HepG2 (cell line): ENCODE measurements at regions not wholly inside any gene's neighbourhood (a gene's known extent, or its start where the extent isn't known, plus 50 kb on each side); places are given as distances from the start of the nearest gene placed in this dataset.

Experiments
- ATF7 ChIP-seq, 2 experiments: fragments of 450-650 bp in 1 of 2; sonication (generic) in 1 of 2; formaldehyde crosslinking in 1 of 2; IDR thresholded peaks; 2 replicates each; pipeline versions ENCODE4 v1.4.0 to v1.6.1; 2016 to 2020; ENCODE audit warnings: antibody characterized with exemption in 1 of 2, mild to moderate bottlenecking in 1 of 2, missing genetic modification reagents in 1 of 2
- CBX5 ChIP-seq: sonication (generic); formaldehyde crosslinking; IDR thresholded peaks from 2 replicates; pipeline ENCODE4 v1.4.0; 2020; ENCODE audit warnings: missing genetic modification reagents, borderline replicate concordance
- FOXO4 ChIP-seq: sonication (generic); formaldehyde crosslinking; conservative IDR thresholded peaks from 2 replicates; pipeline ENCODE4 v1.8.1; 2023; ENCODE audit warnings: missing genetic modification reagents
- MED8 ChIP-seq: sonication (generic); formaldehyde crosslinking; IDR thresholded peaks from 2 replicates; pipeline ENCODE4 v1.8.1; 2023; ENCODE audit warnings: mild to moderate bottlenecking, missing genetic modification reagents; ENCODE audit not compliant: insufficient replicate concordance
- MEF2D ChIP-seq: sonication (generic); formaldehyde crosslinking; IDR thresholded peaks from 2 replicates; pipeline ENCODE4 v1.5.1; 2020; ENCODE audit warnings: mild to moderate bottlenecking, missing genetic modification reagents
- MTA3 ChIP-seq: sonication (generic); formaldehyde crosslinking; IDR thresholded peaks from 2 replicates; pipeline ENCODE4 v1.4.0; 2020; ENCODE audit warnings: missing genetic modification reagents
- PRPF4 ChIP-seq: fragments of 200-400 bp; formaldehyde crosslinking; IDR thresholded peaks from 2 replicates; pipeline ENCODE4 v1.6.1; 2016; ENCODE audit warnings: low read length, low read depth; ENCODE audit not compliant: poor library complexity, severe bottlenecking
- SKI ChIP-seq: fragments of 450-650 bp; IDR thresholded peaks from one replicate; pipeline ENCODE4 v1.6.1; 2018; ENCODE audit warnings: mild to moderate bottlenecking; ENCODE audit not compliant: partially characterized antibody
- SMAD3 ChIP-seq: sonication (generic); formaldehyde crosslinking; IDR thresholded peaks from 2 replicates; pipeline ENCODE4 v1.4.0; 2020; ENCODE audit warnings: missing genetic modification reagents
- SRSF4 ChIP-seq: fragments of 200-400 bp; formaldehyde crosslinking; IDR thresholded peaks from one replicate; pipeline ENCODE4 v1.6.1; 2018; ENCODE audit warnings: mild to moderate bottlenecking, low read depth, low read length, moderate library complexity; ENCODE audit not compliant: poor library complexity, severe bottlenecking
- THAP11 ChIP-seq: IDR thresholded peaks from 2 replicates; pipeline ENCODE4 v1.6.1; 2016; ENCODE audit warnings: missing biosample characterization, missing genetic modification reagents
- ZBTB2 ChIP-seq: sonication (generic); formaldehyde crosslinking; IDR thresholded peaks from 2 replicates; pipeline ENCODE4 v1.8.0; 2022; ENCODE audit warnings: low read depth, missing genetic modification reagents
- ZNF570 ChIP-seq: sonication (generic); formaldehyde crosslinking; IDR thresholded peaks from 2 replicates; pipeline ENCODE4 v1.4.0; 2020; ENCODE audit warnings: mild to moderate bottlenecking, missing genetic modification reagents, borderline replicate concordance
- ZNF616 ChIP-seq: sonication (generic); formaldehyde crosslinking; IDR thresholded peaks from 2 replicates; pipeline ENCODE4 v1.5.0; 2020; ENCODE audit warnings: low read depth, mild to moderate bottlenecking, missing genetic modification reagents
- ZNF639 ChIP-seq: conservative IDR thresholded peaks from 2 replicates; pipeline ENCODE4 v1.6.1; 2018; ENCODE audit warnings: missing genetic modification reagents
- TF ChIP-seq, protein P1 (sequence below): sonication (generic); formaldehyde crosslinking; IDR thresholded peaks from 2 replicates; pipeline ENCODE4 v1.8.1; 2022; ENCODE audit warnings: low read depth, mild to moderate bottlenecking, missing genetic modification reagents
- TF ChIP-seq, protein P2 (sequence below): sonication (generic); formaldehyde crosslinking; IDR thresholded peaks from 2 replicates; pipeline ENCODE4 v1.4.0; 2020; ENCODE audit warnings: missing genetic modification reagents, borderline replicate concordance

GRCh38 chr9:36487482-36488388 is 85.0 kb upstream of the MELK start (continued):
- TF ChIP-seq PRPF4: no peak
- TF ChIP-seq SKI: peak; percentile 36
- TF ChIP-seq, protein P1, sequence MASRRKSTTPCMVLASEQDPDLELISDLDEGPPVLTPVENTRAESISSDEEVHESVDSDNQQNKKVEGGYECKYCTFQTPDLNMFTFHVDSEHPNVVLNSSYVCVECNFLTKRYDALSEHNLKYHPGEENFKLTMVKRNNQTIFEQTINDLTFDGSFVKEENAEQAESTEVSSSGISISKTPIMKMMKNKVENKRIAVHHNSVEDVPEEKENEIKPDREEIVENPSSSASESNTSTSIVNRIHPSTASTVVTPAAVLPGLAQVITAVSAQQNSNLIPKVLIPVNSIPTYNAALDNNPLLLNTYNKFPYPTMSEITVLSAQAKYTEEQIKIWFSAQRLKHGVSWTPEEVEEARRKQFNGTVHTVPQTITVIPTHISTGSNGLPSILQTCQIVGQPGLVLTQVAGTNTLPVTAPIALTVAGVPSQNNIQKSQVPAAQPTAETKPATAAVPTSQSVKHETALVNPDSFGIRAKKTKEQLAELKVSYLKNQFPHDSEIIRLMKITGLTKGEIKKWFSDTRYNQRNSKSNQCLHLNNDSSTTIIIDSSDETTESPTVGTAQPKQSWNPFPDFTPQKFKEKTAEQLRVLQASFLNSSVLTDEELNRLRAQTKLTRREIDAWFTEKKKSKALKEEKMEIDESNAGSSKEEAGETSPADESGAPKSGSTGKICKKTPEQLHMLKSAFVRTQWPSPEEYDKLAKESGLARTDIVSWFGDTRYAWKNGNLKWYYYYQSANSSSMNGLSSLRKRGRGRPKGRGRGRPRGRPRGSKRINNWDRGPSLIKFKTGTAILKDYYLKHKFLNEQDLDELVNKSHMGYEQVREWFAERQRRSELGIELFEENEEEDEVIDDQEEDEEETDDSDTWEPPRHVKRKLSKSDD (CRISPR knock-in tag): no peak
- TF ChIP-seq, protein P2, sequence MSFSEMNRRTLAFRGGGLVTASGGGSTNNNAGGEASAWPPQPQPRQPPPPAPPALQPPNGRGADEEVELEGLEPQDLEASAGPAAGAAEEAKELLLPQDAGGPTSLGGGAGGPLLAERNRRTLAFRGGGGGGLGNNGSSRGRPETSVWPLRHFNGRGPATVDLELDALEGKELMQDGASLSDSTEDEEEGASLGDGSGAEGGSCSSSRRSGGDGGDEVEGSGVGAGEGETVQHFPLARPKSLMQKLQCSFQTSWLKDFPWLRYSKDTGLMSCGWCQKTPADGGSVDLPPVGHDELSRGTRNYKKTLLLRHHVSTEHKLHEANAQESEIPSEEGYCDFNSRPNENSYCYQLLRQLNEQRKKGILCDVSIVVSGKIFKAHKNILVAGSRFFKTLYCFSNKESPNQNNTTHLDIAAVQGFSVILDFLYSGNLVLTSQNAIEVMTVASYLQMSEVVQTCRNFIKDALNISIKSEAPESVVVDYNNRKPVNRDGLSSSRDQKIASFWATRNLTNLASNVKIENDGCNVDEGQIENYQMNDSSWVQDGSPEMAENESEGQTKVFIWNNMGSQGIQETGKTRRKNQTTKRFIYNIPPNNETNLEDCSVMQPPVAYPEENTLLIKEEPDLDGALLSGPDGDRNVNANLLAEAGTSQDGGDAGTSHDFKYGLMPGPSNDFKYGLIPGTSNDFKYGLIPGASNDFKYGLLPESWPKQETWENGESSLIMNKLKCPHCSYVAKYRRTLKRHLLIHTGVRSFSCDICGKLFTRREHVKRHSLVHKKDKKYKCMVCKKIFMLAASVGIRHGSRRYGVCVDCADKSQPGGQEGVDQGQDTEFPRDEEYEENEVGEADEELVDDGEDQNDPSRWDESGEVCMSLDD: no peak
- TF ChIP-seq ATF7 (IDR thresholded peaks at IDR 0.05): no peak
- TF ChIP-seq ATF7 (CRISPR knock-in tag; IDR thresholded peaks at IDR 0.05): no peak
- TF ChIP-seq ZNF570 (CRISPR knock-in tag): no peak
- peak; percentile 88 for TF ChIP-seq ZBTB2 (CRISPR knock-in tag)
- no peak for TF ChIP-seq SRSF4
- 0 out of 2 replicates have a peak, but pooled peaks have one; percentile 54 for TF ChIP-seq ZNF639 (CRISPR knock-in tag)
- no peak for TF ChIP-seq FOXO4 (CRISPR knock-in tag)
- TF ChIP-seq ZNF616 (CRISPR knock-in tag): no peak; the same call in 1 of the 2 replicates
- TF ChIP-seq MEF2D (CRISPR knock-in tag): 0 out of 2 replicates have a peak, but pooled peaks have one; percentile 40
- TF ChIP-seq MED8 (CRISPR knock-in tag): no peak
- TF ChIP-seq MTA3 (CRISPR knock-in tag): no peak
- 0 out of 2 replicates have a peak, but pooled peaks have one; percentile 15 for TF ChIP-seq SMAD3 (CRISPR knock-in tag)
- peak; percentile 21; the same call in 1 of the 2 replicates for TF ChIP-seq CBX5 (CRISPR knock-in tag)
- TF ChIP-seq THAP11 (CRISPR knock-in tag): peak; percentile 28; the same call in 1 of the 2 replicates
